Astrocyte of the cerebellum (primary cell): ENCODE measurements at regions not wholly inside any gene's neighbourhood (a gene's known extent, or its start where the extent isn't known, plus 50 kb on each side); places are given as distances from the start of the nearest gene placed in this dataset.

Experiments used
- DNase-seq: peaks from one replicate; pipeline ENCODE4 v3.0.0-alpha.2; 2011; ENCODE audit warnings: low read depth
- H3K4me3 ChIP-seq: 2 replicates; pipeline ENCODE4 v1.5.1; 2011; ENCODE audit warnings: mild to moderate bottlenecking, low read depth, low read length, moderate library complexity
- CTCF ChIP-seq: IDR thresholded peaks from 2 replicates; pipeline ENCODE4 v1.5.1; 2012; ENCODE audit warnings: low read length, low read depth, moderate library complexity, mild to moderate bottlenecking; ENCODE audit errors: missing control alignments
- in situ Hi-C: cut with HindIII; loops from 2 replicates; pipeline ENCODE4 v1.10.0; 2017; ENCODE audit warnings: low sequenced_read_pairs

- TF ChIP-seq CTCF, result no peak
- no peak for DNase-seq
- H3K4me3 ChIP-seq, result no peak overlapping the region
- in situ Hi-C loops, result loop anchor here (5.0 kb wide), 1 partner anchor 74 kb away; no protein-coding TSS in a partner anchor
These were observed 131.9 kb downstream of the ASB1 start for GRCh38 chr2:238558456-238559099.

- TF ChIP-seq CTCF, result no peak
- no peak overlapping the region for H3K4me3 ChIP-seq
- in situ Hi-C loops, result no loop called here
- no peak for DNase-seq
These were observed 133.5 kb downstream of the ASB1 start for GRCh38 chr2:238560234-238560633.

GRCh38 chr2:238561230-238561629 is 134.5 kb downstream of the ASB1 start:
- DNase-seq, result no peak
- H3K4me3 ChIP-seq, result no peak overlapping the region
- in situ Hi-C loops, result no loop called here
- TF ChIP-seq CTCF, result no peak

GRCh38 chr2:238562446-238562845 is 135.7 kb downstream of the ASB1 start:
- TF ChIP-seq CTCF, result no peak
- H3K4me3 ChIP-seq, result no peak overlapping the region
- no peak for DNase-seq
- in situ Hi-C loops, result no loop called here

GRCh38 chr2:238563551-238563950 is 136.8 kb downstream of the ASB1 start:
- no peak overlapping the region for H3K4me3 ChIP-seq
- TF ChIP-seq CTCF, result no peak
- DNase-seq, result no peak
- in situ Hi-C loops, result no loop called here

GRCh38 chr2:238564286-238564920 is 137.7 kb downstream of the ASB1 start:
- TF ChIP-seq CTCF, result no peak
- in situ Hi-C loops, result no loop called here
- DNase-seq, result no peak
- no peak overlapping the region for H3K4me3 ChIP-seq
